Glutamatergic neuron (in vitro differentiated cells): ENCODE measurements at regions not wholly inside any gene's neighbourhood (a gene's known extent, or its start where the extent isn't known, plus 50 kb on each side); places are given as distances from the start of the nearest gene placed in this dataset.
A peak's percentile ranks its signal among the peaks of the same experiment; 100 is the strongest.

Source experiments
- DNase-seq: peaks from one replicate; pipeline ENCODE4 v3.0.0; 2022
- H3K27ac Mint-ChIP-seq: one replicate; pipeline ENCODE4 v1.8.0; 2020; ENCODE audit warnings: mild to moderate bottlenecking, mixed read lengths, inconsistent platforms; ENCODE audit not compliant: unreplicated experiment
- H3K27me3 Mint-ChIP-seq: one replicate; pipeline ENCODE4 v1.8.0; 2020; ENCODE audit warnings: mild to moderate bottlenecking, moderate library complexity, mixed read lengths, inconsistent platforms; ENCODE audit not compliant: unreplicated experiment
- H3K36me3 Mint-ChIP-seq: one replicate; pipeline ENCODE4 v1.8.0; 2020; ENCODE audit warnings: mild to moderate bottlenecking, mixed read lengths, inconsistent platforms; ENCODE audit not compliant: unreplicated experiment
- H3K4me1 Mint-ChIP-seq: one replicate; pipeline ENCODE4 v1.8.0; 2020; ENCODE audit warnings: mild to moderate bottlenecking, low read depth, mixed read lengths, inconsistent platforms; ENCODE audit not compliant: unreplicated experiment
- H3K4me3 Mint-ChIP-seq: one replicate; pipeline ENCODE4 v1.8.0; 2020; ENCODE audit warnings: mild to moderate bottlenecking, mixed read lengths, inconsistent platforms; ENCODE audit not compliant: unreplicated experiment
- H3K9me3 Mint-ChIP-seq: one replicate; pipeline ENCODE4 v1.8.0; 2020; ENCODE audit warnings: mild to moderate bottlenecking, moderate library complexity, mixed read lengths, inconsistent platforms; ENCODE audit not compliant: unreplicated experiment
- TF ChIP-seq, protein P1 (sequence below): fragments of 200-600 bp; sonication (generic); IDR thresholded peaks from one replicate; pipeline ENCODE4 v1.5.0; 2021; ENCODE audit not compliant: partially characterized antibody, unreplicated experiment

- H3K27me3 Mint-ChIP-seq: no peaks in the 10 kb centered on the region
- H3K27ac Mint-ChIP-seq: peak overlapping the region; percentile 9
- H3K4me1 Mint-ChIP-seq: peaks cover 18% of the 10 kb centered on the region
- no peaks in the 10 kb centered on the region for H3K36me3 Mint-ChIP-seq
- DNase-seq: no peak
- TF ChIP-seq, protein P1, sequence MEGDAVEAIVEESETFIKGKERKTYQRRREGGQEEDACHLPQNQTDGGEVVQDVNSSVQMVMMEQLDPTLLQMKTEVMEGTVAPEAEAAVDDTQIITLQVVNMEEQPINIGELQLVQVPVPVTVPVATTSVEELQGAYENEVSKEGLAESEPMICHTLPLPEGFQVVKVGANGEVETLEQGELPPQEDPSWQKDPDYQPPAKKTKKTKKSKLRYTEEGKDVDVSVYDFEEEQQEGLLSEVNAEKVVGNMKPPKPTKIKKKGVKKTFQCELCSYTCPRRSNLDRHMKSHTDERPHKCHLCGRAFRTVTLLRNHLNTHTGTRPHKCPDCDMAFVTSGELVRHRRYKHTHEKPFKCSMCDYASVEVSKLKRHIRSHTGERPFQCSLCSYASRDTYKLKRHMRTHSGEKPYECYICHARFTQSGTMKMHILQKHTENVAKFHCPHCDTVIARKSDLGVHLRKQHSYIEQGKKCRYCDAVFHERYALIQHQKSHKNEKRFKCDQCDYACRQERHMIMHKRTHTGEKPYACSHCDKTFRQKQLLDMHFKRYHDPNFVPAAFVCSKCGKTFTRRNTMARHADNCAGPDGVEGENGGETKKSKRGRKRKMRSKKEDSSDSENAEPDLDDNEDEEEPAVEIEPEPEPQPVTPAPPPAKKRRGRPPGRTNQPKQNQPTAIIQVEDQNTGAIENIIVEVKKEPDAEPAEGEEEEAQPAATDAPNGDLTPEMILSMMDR: no peak
- H3K4me3 Mint-ChIP-seq: no peak overlapping the region
- peaks cover 2% of the 10 kb centered on the region for H3K9me3 Mint-ChIP-seq
Observed at GRCh38 chr15:47331829-47332393, 385.4 kb upstream of the SEMA6D start.

DNA sequence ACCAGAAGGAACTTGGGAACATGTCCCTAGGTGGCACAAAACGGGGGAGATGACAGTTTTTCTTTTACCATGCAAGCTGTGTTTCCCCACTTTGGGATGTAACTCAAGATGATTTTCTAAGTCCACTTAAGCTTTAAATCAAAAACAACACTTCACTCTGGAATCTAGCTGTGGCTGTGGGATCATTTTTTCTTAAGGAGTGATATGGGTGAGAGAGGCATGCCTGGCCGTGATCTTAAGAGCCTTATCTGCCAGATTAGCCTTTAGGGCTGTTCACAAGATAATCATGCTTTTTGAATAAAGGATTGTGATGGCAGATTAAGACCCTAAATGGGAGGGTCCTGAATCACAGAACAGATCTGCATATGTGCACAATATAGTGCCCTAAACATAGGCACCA lies 384.8 kb upstream of the SEMA6D start:
- H3K4me3 Mint-ChIP-seq: no peak overlapping the region
- peaks cover 18% of the 10 kb centered on the region for H3K4me1 Mint-ChIP-seq
- TF ChIP-seq, protein P1: no peak
- no peak for DNase-seq
- no peaks in the 10 kb centered on the region for H3K36me3 Mint-ChIP-seq
- H3K27me3 Mint-ChIP-seq: no peaks in the 10 kb centered on the region
- H3K27ac Mint-ChIP-seq: no peak overlapping the region
- peaks cover 2% of the 10 kb centered on the region for H3K9me3 Mint-ChIP-seq

DNA sequence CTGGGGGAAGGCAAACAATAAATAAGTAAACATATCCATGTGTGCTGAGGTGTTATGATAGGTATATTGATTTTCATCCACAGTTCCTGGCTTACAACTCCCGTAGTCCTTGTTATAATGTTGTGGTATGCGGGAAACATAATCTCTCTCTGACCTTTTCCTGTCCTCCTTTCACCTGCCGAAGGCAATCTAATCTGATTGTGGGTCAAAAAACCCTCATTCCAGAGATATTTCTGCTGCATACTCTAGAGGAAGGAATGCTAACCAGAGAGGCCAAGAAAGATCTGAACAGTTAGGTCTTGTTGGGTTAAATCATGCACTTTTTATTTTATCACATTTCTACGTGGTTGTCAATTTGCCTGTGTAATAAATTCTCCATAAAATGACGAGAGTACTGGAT lies 383.6 kb upstream of the SEMA6D start:
- no peaks in the 10 kb centered on the region for H3K27me3 Mint-ChIP-seq
- TF ChIP-seq, protein P1: no peak
- DNase-seq: no peak
- no peak overlapping the region for H3K4me3 Mint-ChIP-seq
- no peaks in the 10 kb centered on the region for H3K36me3 Mint-ChIP-seq
- H3K27ac Mint-ChIP-seq: no peak overlapping the region
- peaks cover 2% of the 10 kb centered on the region for H3K9me3 Mint-ChIP-seq
- H3K4me1 Mint-ChIP-seq: peaks cover 18% of the 10 kb centered on the region

DNA sequence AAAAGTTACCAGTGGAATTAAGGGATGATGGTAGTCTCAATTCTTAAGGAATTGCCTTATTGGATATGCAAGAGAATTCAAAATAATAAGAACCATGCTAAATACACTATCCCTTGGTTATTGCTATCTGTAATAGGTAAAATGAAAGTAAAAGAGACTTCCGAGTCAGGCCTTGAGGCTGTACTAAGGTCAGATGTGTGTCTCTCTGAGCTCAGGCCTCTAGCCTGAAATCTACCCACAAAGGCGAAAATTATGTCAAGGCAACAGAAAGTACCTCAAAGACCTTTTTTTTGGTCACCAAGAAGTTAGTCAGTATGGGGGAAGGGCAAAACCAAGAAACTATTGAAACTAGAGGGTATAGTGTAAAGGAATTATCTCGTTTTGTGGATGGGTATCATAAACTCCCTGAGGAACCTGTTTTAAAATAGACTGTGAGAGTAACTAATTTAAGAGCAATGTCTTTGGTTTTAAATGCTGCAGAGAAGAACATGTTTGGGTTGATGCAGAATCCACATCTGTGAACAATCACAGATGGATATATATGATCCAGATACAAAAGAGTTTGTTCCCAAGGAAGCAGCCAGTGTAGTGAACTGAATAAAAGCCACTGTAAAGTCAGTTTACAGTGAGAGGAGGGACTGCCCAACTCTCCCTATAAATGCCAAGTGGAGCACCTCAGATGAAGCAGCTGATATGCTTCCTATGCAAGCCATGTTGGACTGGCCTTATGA lies 382.3 kb upstream of the SEMA6D start:
- Mint-ChIP-seq H3K27me3 (peaks cover 4% of the 10 kb centered on the region), H3K4me3 (no peak overlapping the region), H3K36me3 (no peaks in the 10 kb centered on the region), H3K27ac (no peak overlapping the region), H3K4me1 (peaks cover 21% of the 10 kb centered on the region), H3K9me3 (peaks cover 5% of the 10 kb centered on the region)
- no peak for DNase-seq
- TF ChIP-seq, protein P1: no peak

DNA sequence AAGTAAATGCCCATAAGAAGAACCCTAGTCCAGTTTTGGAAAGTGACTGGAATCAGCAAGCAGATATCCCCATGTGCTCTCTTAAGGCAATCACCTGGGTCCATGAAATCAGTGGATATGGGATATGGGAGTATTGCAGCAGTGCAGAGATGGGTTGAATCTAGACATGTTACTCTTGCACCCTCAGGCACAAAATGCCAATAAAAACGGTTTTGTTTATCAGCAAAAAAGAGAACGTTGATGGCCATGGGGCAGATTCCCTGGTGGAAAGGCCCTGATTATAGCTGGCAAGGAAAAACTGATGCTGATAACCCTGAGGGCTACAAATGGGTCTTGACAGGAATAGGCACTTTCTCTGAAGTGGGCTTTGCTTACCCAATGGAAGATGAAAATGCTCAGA lies 380.2 kb upstream of the SEMA6D start:
- no peak for DNase-seq
- peaks cover 5% of the 10 kb centered on the region for H3K27me3 Mint-ChIP-seq
- TF ChIP-seq, protein P1: no peak
- peaks cover 5% of the 10 kb centered on the region for H3K9me3 Mint-ChIP-seq
- no peak overlapping the region for H3K27ac Mint-ChIP-seq
- no peak overlapping the region for H3K4me3 Mint-ChIP-seq
- no peaks in the 10 kb centered on the region for H3K36me3 Mint-ChIP-seq
- H3K4me1 Mint-ChIP-seq: peaks cover 17% of the 10 kb centered on the region
